ENCODE measurements at regions not wholly inside any gene's neighbourhood (a gene's known extent, or its start where the extent isn't known, plus 50 kb on each side); places are given as distances from the start of the nearest gene placed in this dataset.

DNA sequence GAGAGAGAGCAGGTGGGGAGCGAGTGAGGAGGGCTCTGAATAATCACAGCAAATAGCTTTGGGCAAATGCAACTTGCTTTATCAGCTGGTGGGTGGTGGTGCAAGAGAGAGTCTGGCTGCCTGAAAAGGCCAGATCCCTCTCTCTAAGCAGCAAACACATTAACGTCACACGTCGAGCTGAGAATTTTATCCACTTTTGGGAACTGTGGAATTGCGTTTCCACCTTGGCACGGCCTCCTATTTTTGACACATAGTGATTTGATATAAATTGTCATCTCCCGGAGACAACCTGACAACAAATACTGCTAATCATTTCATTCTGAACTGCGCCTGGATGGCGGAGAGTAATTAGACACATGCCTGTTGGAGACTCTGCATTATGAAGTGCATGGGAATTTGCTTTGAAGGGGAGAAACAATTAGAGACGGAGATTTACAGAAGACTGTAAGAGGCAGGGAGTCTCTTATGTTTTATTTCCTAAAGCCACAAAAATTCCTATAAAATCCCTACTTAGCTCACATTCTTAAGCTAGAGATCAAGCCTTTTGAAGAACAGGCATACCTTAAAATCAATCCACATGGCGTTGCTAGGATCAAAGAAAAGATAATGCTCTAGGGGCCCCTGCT is 634.1 kb downstream of the TDRD15 start:
- TF ChIP-seq, protein P1, sequence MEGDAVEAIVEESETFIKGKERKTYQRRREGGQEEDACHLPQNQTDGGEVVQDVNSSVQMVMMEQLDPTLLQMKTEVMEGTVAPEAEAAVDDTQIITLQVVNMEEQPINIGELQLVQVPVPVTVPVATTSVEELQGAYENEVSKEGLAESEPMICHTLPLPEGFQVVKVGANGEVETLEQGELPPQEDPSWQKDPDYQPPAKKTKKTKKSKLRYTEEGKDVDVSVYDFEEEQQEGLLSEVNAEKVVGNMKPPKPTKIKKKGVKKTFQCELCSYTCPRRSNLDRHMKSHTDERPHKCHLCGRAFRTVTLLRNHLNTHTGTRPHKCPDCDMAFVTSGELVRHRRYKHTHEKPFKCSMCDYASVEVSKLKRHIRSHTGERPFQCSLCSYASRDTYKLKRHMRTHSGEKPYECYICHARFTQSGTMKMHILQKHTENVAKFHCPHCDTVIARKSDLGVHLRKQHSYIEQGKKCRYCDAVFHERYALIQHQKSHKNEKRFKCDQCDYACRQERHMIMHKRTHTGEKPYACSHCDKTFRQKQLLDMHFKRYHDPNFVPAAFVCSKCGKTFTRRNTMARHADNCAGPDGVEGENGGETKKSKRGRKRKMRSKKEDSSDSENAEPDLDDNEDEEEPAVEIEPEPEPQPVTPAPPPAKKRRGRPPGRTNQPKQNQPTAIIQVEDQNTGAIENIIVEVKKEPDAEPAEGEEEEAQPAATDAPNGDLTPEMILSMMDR (IDR thresholded peaks at IDR 0.05; ENCODE audit: insufficient read depth, low read length, poor library complexity, severe bottlenecking): no peak
- Histone ChIP-seq H3K27me3 (replicated peaks; ENCODE audit: control insufficient read depth, insufficient read depth, low read length) (no peaks in the 10 kb centered on the region), H3K36me3 (ENCODE audit: control insufficient read depth, insufficient read depth, low read length) (no peaks in the 10 kb centered on the region), H3K4me3 (replicated peaks; ENCODE audit: low read depth, low read length) (no peak overlapping the region)
- DNase-seq (ENCODE audit: extremely low read depth, insufficient read length): no peak

DNA sequence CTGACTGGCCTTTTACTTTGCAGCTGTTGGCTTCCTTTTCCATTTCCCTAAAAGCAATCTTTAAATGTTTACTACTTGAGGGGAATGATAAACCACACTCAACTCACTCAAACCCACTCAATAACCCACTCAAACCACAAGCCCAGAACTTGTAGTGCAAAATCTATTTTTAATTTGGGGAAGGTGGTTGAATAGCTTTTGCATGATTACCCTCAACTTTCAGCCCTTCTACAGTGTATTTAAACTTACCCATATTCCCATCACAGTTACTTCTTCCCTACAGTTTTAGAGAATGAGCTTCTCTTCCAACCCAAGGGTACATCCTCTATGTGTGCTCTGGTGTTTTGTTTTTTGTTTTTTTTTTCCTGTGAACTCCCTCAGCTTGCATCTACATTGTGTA is 636.1 kb downstream of the TDRD15 start:
- Histone ChIP-seq H3K27me3 (replicated peaks; ENCODE audit: control insufficient read depth, insufficient read depth, low read length) (no peaks in the 10 kb centered on the region), H3K4me3 (replicated peaks; ENCODE audit: low read depth, low read length) (no peak overlapping the region), H3K36me3 (ENCODE audit: control insufficient read depth, insufficient read depth, low read length) (no peaks in the 10 kb centered on the region)
- DNase-seq (ENCODE audit: extremely low read depth, insufficient read length): no peak
- TF ChIP-seq, protein P1 (IDR thresholded peaks at IDR 0.05; ENCODE audit: insufficient read depth, low read length, poor library complexity, severe bottlenecking): no peak

DNA sequence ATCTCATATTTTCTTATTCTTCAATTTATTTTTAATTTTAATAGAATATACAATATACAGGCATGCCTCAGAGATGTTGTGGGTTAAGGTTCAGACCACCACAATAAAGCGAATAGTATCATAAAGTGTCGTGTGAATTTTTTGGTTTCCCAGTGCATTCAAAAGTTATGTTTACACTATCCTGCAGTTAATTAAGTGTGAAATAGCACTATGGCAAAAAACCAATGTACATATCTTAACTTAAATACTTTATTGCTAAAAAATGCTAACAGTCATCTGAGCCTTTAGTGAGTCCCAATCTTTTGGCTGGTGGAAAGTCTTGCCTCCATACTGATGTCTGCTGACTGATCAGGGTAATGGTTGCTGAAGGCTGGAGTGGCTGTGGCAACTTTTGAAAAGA is 637.6 kb downstream of the TDRD15 start:
- DNase-seq (ENCODE audit: extremely low read depth, insufficient read length): no peak
- no peak overlapping the region for H3K4me3 ChIP-seq (replicated peaks; ENCODE audit: low read depth, low read length)
- no peaks in the 10 kb centered on the region for H3K36me3 ChIP-seq (ENCODE audit: control insufficient read depth, insufficient read depth, low read length)
- TF ChIP-seq, protein P1 (IDR thresholded peaks at IDR 0.05; ENCODE audit: insufficient read depth, low read length, poor library complexity, severe bottlenecking): no peak
- H3K27me3 ChIP-seq (replicated peaks; ENCODE audit: control insufficient read depth, insufficient read depth, low read length): no peaks in the 10 kb centered on the region

DNA sequence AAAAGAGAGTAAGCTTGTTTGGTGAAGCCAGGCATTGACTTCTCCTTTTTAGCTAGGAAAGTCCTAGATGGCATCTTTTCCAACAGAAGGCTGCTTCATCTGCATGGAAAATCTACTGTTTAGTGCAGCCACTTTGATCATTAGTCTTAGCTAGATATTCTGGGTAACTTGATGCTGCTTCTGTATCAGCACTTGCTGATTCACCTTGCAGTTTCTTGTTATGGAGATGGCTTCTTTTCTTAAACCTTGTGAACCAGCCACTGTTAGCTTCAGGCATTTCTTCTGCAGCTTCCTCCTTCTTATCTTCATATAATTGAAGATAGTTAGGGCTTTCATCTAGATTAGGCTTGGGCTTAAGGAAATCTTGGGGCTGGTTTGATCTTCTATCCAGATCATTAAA is 639.7 kb downstream of the TDRD15 start:
- Histone ChIP-seq H3K27me3 (replicated peaks; ENCODE audit: control insufficient read depth, insufficient read depth, low read length) (no peaks in the 10 kb centered on the region), H3K36me3 (ENCODE audit: control insufficient read depth, insufficient read depth, low read length) (no peaks in the 10 kb centered on the region), H3K4me3 (replicated peaks; ENCODE audit: low read depth, low read length) (no peak overlapping the region)
- TF ChIP-seq, protein P1 (IDR thresholded peaks at IDR 0.05; ENCODE audit: insufficient read depth, low read length, poor library complexity, severe bottlenecking): no peak
- DNase-seq (ENCODE audit: extremely low read depth, insufficient read length): no peak

DNA sequence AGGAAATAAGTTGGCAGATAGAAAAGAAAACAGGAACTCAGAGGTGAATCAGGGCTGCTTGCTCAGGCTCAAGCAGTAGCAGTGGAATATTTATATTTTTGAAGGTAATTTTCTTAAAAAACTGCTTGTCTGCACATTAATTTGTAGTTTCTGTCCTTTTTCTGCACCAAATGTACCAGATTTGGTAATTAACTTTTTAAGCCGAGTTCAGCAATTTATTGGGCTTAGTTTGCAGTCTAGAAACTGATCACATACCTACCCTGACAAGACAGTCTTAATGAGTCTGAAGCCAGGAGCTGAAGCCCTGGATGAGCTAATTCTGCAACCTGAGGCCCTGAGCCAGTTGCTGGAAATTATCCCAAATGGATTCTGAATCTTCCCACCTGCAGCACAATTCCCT is 647.0 kb downstream of the TDRD15 start:
- DNase-seq (ENCODE audit: extremely low read depth, insufficient read length): no peak
- no peaks in the 10 kb centered on the region for H3K27me3 ChIP-seq (replicated peaks; ENCODE audit: control insufficient read depth, insufficient read depth, low read length)
- TF ChIP-seq, protein P1 (IDR thresholded peaks at IDR 0.05; ENCODE audit: insufficient read depth, low read length, poor library complexity, severe bottlenecking): no peak
- no peak overlapping the region for H3K4me3 ChIP-seq (replicated peaks; ENCODE audit: low read depth, low read length)
- no peaks in the 10 kb centered on the region for H3K36me3 ChIP-seq (ENCODE audit: control insufficient read depth, insufficient read depth, low read length)

DNA sequence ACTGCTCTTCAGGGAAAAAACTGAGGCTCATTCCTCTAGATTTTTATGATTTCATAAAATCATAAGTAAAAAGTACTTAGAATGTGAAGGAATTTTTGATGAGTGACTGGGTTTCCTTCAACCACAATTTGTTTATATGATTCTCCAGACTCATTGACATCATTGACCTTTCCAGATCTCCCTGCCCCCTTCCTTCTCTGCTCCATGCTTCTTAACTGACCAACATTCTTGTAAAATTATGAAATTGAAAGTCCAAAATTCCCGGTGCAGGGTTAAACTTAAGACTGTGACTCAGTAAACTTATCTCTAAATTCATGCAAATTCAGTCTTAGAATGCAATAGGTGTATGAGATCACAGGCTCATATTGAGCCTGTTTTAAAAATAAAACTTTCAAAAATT is 648.9 kb downstream of the TDRD15 start:
- DNase-seq (ENCODE audit: extremely low read depth, insufficient read length): no peak
- Histone ChIP-seq H3K27me3 (replicated peaks; ENCODE audit: control insufficient read depth, insufficient read depth, low read length) (no peaks in the 10 kb centered on the region), H3K36me3 (ENCODE audit: control insufficient read depth, insufficient read depth, low read length) (no peaks in the 10 kb centered on the region), H3K4me3 (replicated peaks; ENCODE audit: low read depth, low read length) (no peak overlapping the region)
- TF ChIP-seq, protein P1 (IDR thresholded peaks at IDR 0.05; ENCODE audit: insufficient read depth, low read length, poor library complexity, severe bottlenecking): no peak
